ENCODE measurements at regions not wholly inside any gene's neighbourhood (a gene's known extent, or its start where the extent isn't known, plus 50 kb on each side); places are given as distances from the start of the nearest gene placed in this dataset.
A peak's percentile ranks its signal among the peaks of the same experiment; 100 is the strongest.
"Not testable (repeated sequence)": the region's sequence is repeated elsewhere in the genome, so short reads cannot be mapped to it uniquely, and the experiment has no call there.

DNA sequence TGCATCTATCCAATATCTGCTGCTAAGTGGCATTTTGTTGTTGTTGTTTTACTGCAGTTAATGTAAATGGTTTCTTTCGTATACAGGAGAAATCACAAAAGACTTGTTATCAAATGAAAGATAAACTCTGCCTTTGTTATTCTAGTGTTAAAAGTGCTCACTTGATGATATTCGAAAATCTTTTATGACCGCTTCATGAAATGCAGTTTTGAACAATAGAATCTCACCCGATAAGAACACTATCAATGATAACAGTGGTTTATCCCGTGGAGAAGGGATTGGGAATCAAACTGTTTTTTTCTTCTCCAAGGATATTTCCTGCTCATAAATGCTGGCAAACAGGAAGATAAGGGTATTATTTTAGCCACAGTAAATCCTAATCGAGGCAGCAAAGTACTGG, 1366.3 kb downstream of the OLFM4 start:
- Histone ChIP-seq H3K9ac (ENCODE audit: low read length in 3 of 3) (no peak overlapping the region), H3K27ac (ENCODE audit: low read depth in 2 of 2, low read length in 2 of 2) (no peak overlapping the region), H3K4me3 (ENCODE audit: low read length in 3 of 3) (no peak overlapping the region), H3K9me3 (ENCODE audit: control insufficient read depth in 2 of 3, insufficient read depth in 1 of 3, low read length in 3 of 3) (peaks cover 0 to 2% (median 0%) of the 10 kb centered on the region in 3 donors), H3K36me3 (ENCODE audit: control insufficient read depth in 2 of 3, insufficient read depth in 3 of 3, low read length in 3 of 3) (no peaks in the 10 kb centered on the region), H3K4me1 (ENCODE audit: control insufficient read depth in 2 of 3, insufficient read depth in 2 of 3, low read depth in 1 of 3, low read length in 3 of 3) (no peaks in the 10 kb centered on the region), H3K27me3 (ENCODE audit: control insufficient read depth, insufficient read depth, low read length) (no peaks in the 10 kb centered on the region)
- no peak for TF ChIP-seq CTCF (IDR thresholded peaks at IDR 0.05; ENCODE audit: borderline replicate concordance, extremely low read depth, insufficient read depth)
- FAIRE-seq (no peak), DNase-seq (no peak)
- intact Hi-C loops (cut with DNase I), result no loop called here

DNA sequence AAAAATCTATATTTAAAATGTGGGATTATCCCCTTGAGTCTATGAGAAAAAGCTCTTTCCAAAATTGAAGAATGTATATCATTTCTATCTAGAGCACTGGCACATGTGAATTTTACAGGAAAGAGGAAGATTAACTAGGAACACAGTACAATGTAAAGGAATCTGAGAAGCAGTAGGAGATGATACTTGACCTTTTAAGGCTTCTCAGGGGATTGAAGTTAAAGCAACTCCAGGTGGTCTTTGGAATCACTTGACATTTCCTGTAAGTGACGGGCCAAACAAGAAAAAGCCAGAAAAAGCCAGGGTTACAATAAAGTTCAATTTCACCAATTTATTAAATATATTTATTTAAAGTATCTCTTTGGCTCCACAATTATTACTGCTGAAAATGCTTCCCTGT, 1373.9 kb downstream of the OLFM4 start:
- Histone ChIP-seq H3K4me1 (ENCODE audit: control insufficient read depth in 2 of 3, insufficient read depth in 2 of 3, low read depth in 1 of 3, low read length in 3 of 3) (no peaks in the 10 kb centered on the region), H3K9ac (ENCODE audit: low read length in 3 of 3) (no peak overlapping the region), H3K27me3 (ENCODE audit: control insufficient read depth, insufficient read depth, low read length) (no peaks in the 10 kb centered on the region), H3K27ac (ENCODE audit: low read depth in 2 of 2, low read length in 2 of 2) (no peak overlapping the region), H3K9me3 (ENCODE audit: control insufficient read depth in 2 of 3, insufficient read depth in 1 of 3, low read length in 3 of 3) (no peaks in the 10 kb centered on the region), H3K4me3 (ENCODE audit: low read length in 3 of 3) (no peak overlapping the region), H3K36me3 (ENCODE audit: control insufficient read depth in 2 of 3, insufficient read depth in 3 of 3, low read length in 3 of 3) (no peaks in the 10 kb centered on the region)
- FAIRE-seq (no peak), DNase-seq (no peak)
- intact Hi-C loops (cut with DNase I), result no loop called here
- TF ChIP-seq CTCF (IDR thresholded peaks at IDR 0.05; ENCODE audit: borderline replicate concordance, extremely low read depth, insufficient read depth), result no peak

GRCh38 chr13:54415753-54416366, 1387.2 kb downstream of the OLFM4 start:
- Histone ChIP-seq H3K4me3 (ENCODE audit: low read length in 3 of 3) (no peak overlapping the region), H3K36me3 (ENCODE audit: control insufficient read depth in 2 of 3, insufficient read depth in 3 of 3, low read length in 3 of 3) (no peaks in the 10 kb centered on the region), H3K9me3 (ENCODE audit: control insufficient read depth in 2 of 3, insufficient read depth in 1 of 3, low read length in 3 of 3) (no peaks in the 10 kb centered on the region), H3K27me3 (ENCODE audit: control insufficient read depth, insufficient read depth, low read length) (no peaks in the 10 kb centered on the region), H3K27ac (ENCODE audit: low read depth in 2 of 2, low read length in 2 of 2) (no peak overlapping the region), H3K4me1 (ENCODE audit: control insufficient read depth in 2 of 3, insufficient read depth in 2 of 3, low read depth in 1 of 3, low read length in 3 of 3) (no peaks in the 10 kb centered on the region), H3K9ac (ENCODE audit: low read length in 3 of 3) (no peak overlapping the region)
- DNase-seq (peak in 1 of 5 donors; percentile 28), FAIRE-seq (no peak)
- TF ChIP-seq CTCF (IDR thresholded peaks at IDR 0.05; ENCODE audit: borderline replicate concordance, extremely low read depth, insufficient read depth), result no peak
- intact Hi-C loops (cut with DNase I), result no loop called here

DNA sequence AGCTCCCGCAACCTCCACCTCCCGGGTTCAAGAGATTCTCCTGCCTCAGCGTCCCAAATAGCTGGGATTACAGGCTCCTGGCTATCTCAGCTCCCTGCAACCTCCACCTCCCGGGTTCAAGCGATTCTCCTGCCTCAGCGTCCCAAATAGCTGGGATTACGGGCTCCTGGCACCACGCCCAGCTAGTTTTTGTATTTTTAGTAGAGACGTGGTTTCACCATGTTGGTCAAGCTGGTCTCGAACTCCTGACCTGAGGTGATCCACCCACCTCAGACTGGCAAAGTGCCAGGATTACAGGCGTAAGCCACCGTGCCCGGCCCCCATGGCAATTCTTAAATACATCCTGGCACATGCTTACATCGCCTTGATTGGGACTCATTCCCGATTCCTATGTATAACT, 1394.3 kb downstream of the OLFM4 start:
- intact Hi-C loops (cut with DNase I); H3K4me1 ChIP-seq (ENCODE audit: control insufficient read depth in 2 of 3, insufficient read depth in 2 of 3, low read depth in 1 of 3, low read length in 3 of 3); DNase-seq; H3K9ac ChIP-seq (ENCODE audit: low read length in 3 of 3); H3K27me3 ChIP-seq (ENCODE audit: control insufficient read depth, insufficient read depth, low read length); H3K9me3 ChIP-seq (ENCODE audit: control insufficient read depth in 2 of 3, insufficient read depth in 1 of 3, low read length in 3 of 3); FAIRE-seq; H3K4me3 ChIP-seq (ENCODE audit: low read length in 3 of 3); H3K36me3 ChIP-seq (ENCODE audit: control insufficient read depth in 2 of 3, insufficient read depth in 3 of 3, low read length in 3 of 3); H3K27ac ChIP-seq (ENCODE audit: low read depth in 2 of 2, low read length in 2 of 2): not testable (repeated sequence)

Measured in kidney (tissue), 13 donors.